AG08395 (cell line): ENCODE measurements at regions not wholly inside any gene's neighbourhood (a gene's known extent, or its start where the extent isn't known, plus 50 kb on each side); places are given as distances from the start of the nearest gene placed in this dataset.
A peak's percentile ranks its signal among the peaks of the same experiment; 100 is the strongest.
"Not testable (repeated sequence)": the region's sequence is repeated elsewhere in the genome, so short reads cannot be mapped to it uniquely, and the experiment has no call there.

ENCODE experiments used
- DNase-seq: peaks from one replicate; pipeline ENCODE4 v3.0.0; 2012; ENCODE audit warnings: mixed read lengths, low spot score

DNA sequence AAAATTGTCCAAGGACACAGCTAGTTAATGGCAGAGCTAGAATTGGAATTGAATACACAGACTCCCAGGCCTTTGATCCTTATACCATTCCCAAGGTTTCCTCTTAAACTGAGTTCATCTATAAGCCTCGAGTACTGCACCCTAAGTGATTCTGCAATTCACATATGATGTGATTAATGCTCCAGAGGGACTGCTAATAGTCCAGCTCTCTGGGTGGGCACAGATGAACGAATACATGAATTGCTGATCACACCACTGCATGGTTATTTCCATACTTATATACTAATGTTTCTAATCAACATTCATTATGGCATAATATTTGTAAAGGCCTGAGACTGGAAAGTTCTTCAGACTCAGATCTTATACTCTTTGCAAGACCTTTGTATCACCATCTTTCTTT lies 101.8 kb downstream of the NUFIP1 start:
- DNase-seq: no peak

DNA sequence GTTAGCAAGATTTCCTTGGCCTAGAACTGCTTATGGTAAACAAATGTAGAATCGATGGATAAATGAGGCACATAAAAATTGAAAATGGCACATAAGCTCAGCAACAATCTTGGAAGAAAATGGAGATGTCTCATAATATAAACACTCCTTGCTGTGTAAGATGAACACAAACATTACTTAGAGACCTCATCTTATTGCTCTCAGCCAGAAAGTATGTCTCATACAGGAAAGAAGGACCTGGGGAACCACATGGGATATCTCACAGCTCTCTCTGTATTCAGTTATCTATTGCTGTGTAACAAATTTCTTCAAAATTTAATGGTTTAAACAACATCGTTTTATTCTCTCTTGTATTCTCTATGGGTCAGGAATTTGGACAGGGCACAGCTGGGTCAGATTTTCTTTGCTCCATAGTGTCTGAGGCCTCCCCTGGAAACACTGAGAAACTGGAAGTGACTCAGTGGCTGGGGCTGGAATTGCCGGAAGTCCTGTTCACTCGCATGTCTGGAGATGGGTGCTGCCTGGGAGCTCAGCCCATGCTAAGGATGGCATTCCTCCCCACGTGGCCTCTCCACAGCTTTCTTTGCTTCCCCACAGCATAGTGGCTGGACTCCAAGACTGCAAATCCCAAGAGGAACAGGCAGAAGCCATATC lies 105.1 kb downstream of the NUFIP1 start:
- DNase-seq: peak; percentile 82

DNA sequence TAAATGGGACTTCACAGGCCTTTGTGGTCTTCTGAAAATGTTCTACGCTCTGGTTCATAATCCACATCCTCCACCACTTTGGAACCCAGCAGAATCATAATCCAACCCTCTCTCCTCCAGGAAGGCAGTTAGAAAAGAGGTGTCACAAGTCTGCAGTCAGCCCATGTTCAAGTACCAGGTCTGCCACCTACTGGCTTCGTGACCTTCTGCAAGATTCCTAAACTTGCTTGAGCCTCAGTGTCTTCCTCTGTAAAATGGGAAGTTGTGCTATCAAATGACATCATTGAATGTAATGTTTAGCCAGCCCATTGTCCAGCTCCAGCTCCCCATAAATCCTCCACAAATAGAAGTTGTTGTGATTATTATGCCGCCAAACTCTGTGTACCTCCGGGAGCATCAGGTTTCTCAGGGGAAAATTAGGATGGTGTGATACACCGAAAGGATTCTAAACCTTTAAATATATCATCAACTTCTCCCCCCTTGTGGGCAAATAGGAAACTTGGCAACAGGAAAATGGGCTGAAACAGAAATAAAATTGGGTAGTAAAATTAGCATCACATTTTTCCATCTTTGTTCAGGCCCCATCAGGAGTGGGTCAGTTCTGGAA lies 109.7 kb downstream of the NUFIP1 start:
- peak; percentile 50 for DNase-seq

DNA sequence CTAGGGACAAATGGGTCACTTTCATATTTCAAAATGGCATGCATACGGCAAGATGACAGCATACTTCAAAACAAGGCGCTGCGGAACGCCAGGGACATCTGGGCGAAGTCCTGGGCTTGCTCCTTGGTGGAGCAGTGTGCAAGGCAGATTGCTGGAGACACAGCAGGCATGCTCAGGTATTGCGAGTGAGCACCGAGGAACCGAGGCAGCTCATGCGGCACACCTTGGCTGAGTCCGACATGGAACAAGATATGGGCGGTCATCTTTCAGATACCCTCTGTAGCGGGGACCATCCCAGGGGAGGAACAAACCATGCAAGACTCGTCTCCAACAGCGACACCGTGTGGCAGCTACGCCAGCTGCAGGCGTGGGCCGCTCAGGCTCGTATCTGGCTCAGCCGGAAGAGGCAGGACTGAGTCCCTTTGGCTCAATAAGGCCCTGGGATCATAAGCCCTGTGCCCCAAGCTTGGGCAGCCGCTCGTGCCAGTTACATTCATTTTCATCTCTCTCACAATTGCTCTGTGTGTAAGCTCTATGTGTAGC lies 112.4 kb downstream of the NUFIP1 start:
- no peak for DNase-seq

DNA sequence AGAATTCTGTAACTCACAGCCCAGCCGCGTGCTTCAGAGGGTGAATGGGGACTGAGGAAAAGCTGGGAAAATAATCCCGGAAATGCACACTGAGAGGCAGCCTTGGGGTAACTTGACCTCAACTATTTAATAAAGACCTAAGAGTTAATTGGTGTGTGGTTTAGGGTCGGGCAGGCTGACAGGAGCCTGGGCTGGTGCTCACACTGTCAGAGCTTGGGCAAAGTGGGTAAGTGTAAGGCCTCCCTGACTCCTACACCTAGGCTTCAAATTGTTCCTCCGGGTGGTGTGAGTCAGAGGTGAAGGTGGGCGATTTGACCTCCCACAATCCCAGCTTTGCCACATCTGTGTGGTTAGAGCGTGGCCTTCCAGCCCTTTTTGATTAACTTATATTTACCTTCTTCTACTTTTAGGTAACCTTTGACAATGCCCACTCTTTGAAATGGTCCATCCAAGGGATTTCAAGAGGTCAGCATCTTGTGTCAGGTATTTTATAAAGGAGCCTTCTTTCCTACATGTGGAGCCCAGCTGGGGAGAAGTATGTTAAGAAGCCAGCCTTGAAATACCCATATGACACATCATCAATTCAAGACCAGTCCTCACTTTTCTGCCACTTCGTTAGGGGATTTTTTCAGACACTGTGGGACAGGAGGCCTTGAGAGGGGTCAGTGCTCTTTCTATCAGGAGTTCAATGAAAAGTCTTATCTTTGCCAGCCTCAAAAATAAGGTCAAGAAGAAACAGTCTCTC lies 114.2 kb downstream of the NUFIP1 start:
- DNase-seq: no peak

DNA sequence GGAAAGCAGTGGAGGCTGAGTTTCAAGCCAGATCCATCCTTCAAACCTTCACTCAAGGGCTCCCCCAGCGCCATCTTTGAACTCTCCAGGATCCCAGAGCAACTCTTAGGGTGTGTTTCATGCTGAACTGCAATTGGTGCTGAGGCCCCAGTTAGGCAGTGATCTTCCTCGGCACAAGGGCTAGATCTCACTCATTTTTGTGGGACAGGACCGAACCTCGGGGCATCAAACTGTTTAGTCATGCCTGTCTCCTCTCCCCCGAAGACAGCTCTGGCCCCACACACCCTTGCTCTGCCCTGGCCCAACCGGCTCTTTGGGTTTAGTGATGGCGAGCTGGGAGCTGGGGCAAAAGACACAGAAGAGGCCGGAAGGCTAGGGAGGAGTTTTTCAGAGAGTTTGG lies 115.1 kb downstream of the NUFIP1 start:
- no peak for DNase-seq

DNA sequence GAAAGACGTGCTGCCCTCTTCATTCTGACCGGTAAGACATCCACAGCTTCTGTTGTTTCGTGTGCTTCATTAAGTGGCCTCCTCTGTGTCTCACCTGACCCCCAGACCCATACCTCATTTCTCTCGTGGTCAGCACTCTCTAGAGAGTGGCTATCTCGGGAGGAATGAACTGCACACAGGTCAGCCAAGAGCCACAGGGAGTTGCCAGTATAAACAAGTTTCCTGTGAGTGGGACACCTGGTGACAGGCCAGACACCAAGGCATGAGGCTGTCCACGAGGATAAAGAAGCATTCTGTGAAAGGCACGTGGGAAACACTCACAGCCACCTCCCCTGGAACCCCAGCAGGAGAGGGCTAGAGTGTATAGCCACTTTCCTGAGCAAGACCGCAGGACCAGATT lies 115.8 kb downstream of the NUFIP1 start:
- no peak for DNase-seq

DNA sequence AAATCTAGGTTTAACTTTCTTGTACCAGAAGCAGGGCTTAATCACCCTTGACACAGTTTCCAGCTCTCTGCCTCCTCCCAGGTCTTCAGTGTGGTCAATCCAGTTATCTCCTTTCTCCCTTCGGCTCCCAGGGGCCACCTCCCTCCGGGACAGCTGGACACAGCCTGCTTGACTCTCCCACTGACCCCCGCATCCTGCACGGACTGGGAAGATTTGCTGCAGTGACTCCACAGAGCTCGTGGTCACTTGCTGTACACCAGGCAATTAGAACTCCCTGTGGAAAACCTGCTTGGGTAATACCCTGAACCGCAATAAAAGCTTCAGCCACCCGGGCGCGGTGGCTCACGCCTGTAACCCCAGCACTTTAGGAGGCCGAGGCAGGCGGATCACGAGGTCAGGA lies 116.5 kb downstream of the NUFIP1 start:
- no peak for DNase-seq

DNA sequence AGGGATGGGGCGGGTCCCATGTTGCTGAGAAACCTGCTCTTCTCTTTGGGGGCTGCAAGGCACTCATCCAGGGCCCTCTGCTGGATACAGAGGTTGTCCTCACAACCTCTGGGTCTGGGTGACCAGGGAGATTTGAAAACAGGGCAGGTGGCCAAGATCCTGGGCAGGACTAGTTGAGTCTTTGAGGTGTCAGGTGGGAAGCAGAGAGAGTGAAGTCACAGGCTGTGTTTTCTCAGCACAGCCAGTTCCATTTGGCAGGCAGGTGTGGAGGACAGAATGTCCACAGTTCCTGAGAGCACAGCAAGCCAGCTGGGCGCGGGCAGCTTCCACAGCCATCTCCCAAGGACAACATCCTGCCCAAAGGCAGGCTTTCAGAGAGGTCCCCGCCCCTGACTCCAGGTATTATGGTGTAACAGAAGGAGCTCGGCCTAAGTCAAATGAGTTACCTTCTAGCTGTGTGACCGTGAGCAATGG lies 118.8 kb downstream of the NUFIP1 start:
- no peak for DNase-seq

DNA sequence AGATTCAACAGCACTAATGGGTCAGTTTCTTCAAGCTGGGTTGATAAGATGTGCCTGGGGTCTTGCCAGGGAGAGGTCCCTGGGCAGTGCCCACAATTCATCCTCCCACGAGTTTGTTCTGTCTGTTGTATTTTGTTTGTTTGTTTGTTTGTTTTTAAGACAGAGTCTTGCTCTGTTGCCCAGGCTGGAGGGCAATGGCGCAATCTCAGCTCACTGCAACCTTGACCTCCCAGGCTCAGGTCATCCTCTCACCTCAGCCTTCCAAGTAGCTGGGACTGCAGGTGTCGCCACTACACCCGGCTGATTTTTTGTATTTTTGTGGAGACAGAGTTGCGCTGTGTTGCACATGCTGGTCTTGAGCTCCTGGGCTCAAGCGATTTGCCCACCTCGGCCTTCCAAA lies 120.1 kb downstream of the NUFIP1 start:
- DNase-seq: no peak

DNA sequence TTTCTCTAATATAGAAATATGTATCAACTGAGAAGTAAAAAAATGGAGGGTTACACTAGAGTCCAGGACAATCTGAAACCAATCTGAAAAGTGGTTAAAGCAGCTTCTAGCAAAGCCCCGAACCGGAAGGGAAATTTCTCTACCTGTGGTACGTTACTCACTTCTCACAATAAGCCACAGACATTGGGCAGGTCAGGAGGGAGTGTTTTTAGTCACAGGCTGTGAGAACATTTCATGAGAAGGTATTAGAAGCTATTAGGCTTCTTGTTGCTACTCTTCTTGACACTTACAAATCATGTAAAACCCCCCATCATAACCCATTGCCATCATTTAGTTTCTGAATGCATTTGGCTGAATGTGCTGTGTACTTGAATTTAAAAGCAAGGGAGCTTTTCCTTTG lies 120.9 kb downstream of the NUFIP1 start:
- DNase-seq: no peak

DNA sequence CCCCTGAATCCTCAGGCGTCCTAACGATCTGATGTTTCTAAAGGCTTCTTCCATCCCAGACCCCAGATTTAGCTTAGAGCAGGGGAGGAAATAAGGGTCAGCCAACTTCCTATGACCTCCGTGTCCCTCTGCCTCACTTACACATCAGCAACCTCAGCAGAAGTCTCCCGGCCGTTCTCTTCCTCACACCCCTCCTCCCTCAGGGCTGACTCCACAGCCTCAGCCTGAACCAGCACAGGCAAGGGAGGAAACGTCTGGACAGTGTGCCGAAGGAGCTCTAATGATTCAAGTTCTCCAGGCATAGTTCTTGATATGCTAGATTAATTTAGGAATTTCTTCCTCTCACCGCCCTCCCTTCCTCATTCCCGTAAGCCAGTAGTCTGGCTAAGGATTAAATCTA lies 121.4 kb downstream of the NUFIP1 start:
- no peak for DNase-seq

DNA sequence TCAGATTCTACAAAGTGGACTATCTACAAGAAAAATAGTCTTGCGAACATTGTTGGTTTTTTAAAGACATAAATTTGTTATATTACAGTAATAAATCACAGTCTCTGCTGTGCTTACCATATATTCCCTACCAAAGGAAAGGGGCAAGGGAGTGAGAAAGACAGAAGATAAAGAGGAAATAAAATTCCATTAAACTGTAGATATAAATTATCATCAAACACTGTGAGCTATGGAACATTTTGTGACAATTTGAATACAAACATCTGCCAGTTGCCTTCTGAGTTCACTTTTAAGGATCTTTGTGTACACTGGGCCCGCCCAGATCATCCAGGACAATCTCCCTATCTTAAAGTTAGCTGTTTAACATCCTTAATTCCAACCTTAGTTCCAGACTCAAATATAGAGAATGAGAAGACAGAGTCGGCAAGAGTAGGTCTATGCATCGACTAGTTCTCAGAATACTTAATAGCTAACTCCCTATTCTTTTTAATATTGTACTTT lies 122.8 kb downstream of the NUFIP1 start:
- DNase-seq: no peak

DNA sequence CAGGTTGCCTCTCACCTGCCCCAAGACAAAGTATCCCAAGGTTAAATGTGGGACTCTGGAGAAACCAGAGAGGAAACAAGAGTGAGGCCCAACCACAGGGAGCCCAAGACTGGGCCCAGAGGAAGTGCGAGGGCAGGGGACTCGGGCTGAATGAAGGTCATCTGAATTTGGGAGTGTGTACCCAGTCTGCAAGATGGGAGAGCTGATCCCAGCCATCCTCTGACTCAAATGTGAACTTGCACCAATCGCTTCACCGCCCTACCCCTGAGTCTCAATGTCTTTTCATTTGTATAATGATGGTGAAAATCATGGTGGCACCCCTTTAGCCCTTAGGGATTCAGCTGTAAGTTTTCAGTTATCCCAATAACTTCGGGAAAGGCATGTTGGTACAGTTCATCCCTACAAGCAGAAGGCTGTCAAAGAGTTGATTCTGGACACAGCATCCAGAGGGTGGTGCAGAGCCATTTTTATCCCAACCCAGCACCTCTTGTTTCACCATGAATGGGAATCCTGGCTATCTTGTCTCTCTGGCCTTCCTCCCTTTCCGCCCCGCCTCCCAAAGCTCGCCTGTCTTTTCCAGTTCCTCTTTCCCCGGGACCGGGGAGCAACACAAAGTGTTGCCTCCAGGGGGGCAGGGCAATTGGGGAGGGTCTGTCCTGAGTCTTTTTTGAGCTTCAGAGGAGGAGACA lies 123.4 kb downstream of the NUFIP1 start:
- no peak for DNase-seq

DNA sequence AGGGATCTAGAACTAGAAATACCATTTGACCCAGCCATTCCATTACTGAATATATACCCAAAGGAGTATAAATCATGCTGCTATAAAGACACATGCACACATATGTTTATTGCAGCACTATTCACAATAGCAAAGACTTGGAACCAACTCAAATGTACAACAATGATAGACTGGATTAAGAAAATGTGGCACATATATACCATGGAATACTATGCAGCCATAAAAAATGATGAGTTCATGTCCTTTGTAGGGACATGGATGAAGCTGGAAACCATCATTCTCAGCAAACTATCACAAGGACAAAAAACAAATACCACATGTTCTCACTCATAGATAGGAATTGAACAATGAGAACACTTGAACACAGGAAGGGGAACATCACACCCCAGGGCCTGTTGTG lies 125.6 kb downstream of the NUFIP1 start:
- not testable (repeated sequence) for DNase-seq

DNA sequence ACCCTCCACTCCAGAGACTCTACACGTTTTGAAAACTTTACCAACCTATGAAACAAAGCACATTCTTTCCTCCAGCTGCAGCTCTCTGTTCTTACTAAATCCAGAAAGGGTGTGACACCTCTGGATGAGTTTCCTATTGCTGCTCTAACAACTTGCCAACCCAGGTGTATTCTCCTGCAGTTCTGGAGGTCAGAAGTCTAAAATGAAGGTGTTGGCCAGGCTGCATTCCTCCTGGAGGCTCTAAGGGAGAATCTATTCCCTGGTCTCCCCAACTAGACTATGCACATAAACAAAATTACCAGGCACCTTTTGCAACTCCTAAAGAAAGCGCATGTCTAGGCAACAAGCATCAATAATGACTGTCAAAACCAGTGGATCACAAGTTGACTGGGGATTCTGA lies 128.8 kb downstream of the NUFIP1 start:
- no peak for DNase-seq

DNA sequence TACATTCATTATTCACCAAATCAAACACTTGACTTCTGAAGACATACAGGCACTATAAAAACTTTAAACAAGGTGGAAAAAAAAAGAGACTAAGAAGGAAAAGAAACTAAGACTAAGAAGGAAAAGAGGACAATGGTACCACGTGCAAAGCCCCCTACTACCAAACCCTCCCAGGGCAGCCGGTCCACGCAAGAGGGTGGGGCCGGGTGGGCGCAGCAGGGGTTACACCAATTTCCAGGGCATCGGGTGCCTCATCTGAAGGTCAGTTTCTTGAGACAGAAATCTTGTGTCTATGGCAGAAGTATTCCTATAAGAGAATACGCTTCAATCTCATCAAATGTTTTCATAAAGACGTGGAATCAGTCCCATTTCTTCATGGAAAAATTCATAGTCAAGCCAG lies 131.5 kb downstream of the NUFIP1 start:
- DNase-seq: no peak

DNA sequence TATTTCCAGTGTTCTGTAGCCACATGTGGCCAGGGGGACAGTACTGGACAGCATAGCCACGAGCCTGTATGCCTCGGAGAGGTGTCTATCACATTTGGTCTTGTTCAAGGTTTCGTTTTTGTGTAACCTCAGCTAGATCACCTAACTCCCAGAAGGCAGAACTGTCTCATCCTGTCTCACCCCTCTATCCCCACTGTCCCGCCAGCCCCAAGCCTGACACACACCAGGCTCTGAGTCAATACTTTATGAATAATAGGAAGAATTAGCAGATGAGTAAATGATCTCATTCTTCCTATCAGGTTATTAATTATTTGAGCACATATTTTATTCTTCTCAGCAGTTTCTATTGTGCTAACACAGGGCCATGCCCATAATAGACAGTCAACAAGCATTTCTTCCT lies 132.2 kb downstream of the NUFIP1 start:
- no peak for DNase-seq

DNA sequence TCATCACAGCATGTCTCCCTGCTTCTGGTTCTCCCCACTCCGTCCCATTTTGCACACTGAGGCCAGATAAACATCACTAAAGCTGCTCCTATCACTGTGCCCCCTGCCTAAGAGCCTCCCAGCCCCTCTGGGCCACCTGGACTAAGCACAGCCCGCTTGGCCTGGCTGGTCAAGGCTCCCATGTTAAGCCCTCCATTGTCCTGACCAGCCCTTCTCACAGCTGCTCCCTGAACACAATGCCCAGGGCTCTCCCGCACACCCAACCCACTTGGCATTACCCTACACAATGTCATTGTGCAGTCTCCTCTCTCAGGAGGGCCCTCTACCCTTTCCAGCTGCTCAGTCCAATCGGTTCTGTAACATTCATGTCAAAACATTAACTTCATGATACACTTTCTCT lies 133.4 kb downstream of the NUFIP1 start:
- DNase-seq: no peak

DNA sequence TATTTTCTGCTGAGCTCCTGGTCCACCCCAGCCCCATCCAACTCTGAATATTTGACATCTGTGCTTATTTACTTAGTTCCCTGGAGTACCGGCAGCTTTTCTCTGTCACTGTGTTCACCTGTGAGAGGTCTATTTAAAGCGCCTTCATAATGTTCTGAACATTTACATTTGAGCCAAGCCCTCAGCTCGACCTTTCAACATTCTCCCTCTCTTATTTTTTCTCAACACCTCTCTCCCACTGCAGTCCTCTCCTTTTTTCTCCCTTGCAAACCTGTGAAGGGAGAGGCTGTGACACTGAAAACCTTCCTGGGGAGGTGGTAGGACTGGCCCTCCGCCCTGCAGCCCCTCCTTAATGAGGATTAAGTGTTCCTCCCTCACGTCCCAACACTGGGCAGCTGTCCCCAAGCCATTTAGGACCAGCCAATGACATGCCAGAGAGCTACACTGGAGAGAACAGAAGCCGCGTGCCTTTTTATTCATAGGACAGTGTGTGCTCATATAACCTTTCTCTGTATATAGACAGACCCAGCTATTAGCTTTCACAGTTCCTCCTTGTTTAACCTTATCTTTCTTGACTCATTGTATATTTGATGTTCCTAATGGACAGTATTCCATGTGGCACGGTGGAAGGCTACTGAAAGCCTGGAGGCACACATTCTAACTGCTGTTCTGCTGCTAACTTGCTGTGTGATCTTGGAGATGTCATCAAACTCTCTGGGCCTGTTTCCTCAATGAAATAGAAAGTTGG lies 134.8 kb downstream of the NUFIP1 start:
- no peak for DNase-seq

DNA sequence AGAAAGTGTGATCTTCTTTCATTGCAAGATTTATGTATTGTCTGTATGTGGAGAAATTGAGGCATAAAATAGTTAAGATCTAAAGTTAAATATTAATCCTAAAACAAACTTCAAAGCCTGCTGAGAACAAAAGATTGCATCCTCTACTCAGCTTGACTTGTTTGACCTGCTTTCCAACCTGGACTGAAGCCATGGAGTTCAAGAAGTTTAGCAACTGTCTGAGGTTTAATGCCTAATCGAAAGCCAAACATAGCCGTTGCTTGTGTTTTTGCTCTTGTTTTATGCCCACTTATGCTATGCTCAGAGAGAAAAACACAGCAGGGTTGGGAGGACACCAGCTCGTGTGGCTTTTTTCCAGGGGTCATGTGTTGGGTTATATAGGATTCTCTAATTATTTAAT lies 135.6 kb downstream of the NUFIP1 start:
- DNase-seq: no peak
